Fibroblast of the aortic adventitia (primary cell): ENCODE measurements at regions not wholly inside any gene's neighbourhood (a gene's known extent, or its start where the extent isn't known, plus 50 kb on each side); places are given as distances from the start of the nearest gene placed in this dataset.
A peak's percentile ranks its signal among the peaks of the same experiment; 100 is the strongest.

Source experiments
- DNase-seq: peaks from one replicate; pipeline ENCODE4 v3.0.0-alpha.2; 2010; ENCODE audit warnings: low read depth
- H3K4me3 ChIP-seq: 2 replicates; pipeline ENCODE4 v1.5.1; 2011; ENCODE audit warnings: low read depth, mild to moderate bottlenecking, control low read depth, low read length, moderate library complexity
- CTCF ChIP-seq: IDR thresholded peaks from 2 replicates; pipeline ENCODE4 v1.5.1; 2011; ENCODE audit warnings: mild to moderate bottlenecking, low read length, control low read depth, inconsistent platforms; ENCODE audit not compliant: insufficient read depth

- DNase-seq = peak; percentile 59
- H3K4me3 ChIP-seq = no peak overlapping the region
- TF ChIP-seq CTCF = peak; percentile 59
These were observed 409.6 kb upstream of the MPDZ start for GRCh38 chr9:13688990-13689600.

DNA sequence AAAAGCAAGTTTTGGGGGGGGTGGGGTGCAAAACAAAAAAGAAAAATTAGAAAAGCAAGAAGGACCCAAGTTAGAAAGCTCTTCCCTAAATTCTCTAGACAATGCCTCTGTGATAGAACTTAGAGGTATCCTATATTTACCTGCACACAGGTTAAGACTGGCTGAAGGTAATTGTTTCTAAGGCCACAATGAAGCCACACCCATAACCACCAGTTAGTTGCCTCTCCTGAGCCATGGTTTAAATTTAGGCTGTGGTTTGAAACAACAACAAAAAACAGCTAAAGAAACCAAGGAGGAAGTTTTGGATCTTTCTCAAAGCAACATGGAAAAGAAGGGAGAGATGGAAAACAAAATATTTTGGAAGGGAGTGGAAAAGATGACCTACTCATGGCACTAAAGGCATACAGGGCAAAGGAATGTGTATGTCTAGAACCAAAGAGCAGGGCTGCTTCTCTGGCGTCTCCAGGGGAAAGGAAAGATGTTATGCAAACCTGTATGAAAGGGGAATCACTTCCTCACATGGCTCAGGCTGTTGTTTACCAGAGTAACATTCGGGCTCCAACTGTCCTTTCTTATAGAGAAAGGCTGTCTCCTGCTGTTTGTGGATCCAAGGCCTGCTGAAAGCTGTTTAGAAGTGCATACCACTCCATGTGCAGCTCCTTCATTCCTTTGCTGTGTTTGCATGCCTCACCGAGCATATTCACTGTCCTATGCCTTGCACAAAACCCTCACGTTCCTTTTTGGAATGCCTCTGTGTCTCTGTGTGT, 408.9 kb upstream of the MPDZ start:
- DNase-seq = no peak
- no peak for TF ChIP-seq CTCF
- H3K4me3 ChIP-seq = no peak overlapping the region

DNA sequence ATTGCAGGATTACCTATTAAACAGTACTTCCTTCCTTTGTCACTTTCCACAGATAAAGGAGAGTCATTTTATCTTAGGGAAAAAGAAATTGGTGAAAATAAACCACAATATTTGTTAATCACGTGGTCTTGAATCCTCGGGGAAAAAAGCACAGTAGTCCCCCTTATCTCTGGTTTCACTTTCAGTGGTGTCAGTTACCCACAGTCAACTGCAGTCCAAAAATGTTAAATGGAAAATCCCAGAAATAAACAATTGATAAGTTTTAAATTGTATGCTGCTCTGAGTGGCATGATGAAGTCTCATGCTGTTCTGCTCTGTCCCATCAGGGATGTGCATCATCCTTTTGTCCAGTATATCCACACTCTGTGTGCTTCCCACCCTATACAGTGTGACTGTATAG, 405.2 kb upstream of the MPDZ start:
- peak; percentile 38 for DNase-seq
- no peak overlapping the region for H3K4me3 ChIP-seq
- TF ChIP-seq CTCF = no peak

DNA sequence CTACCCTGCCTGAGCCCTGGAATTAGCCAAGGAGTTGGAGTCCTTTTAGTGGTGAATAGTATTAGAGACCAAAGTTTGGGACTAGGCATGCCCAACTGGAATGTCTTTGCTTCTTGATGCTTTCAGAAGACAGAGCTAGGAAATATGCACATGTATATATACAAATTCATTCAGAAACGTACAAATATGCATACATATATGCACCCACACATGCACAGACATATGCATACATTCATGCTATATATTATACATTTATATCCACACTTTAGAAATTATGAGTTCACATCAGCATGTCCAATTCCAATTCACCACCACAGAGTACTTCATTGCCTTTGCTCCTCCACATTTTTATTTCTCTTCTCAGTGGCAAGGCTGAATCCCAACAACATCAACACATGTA, 398.3 kb upstream of the MPDZ start:
- no peak for TF ChIP-seq CTCF
- no peak overlapping the region for H3K4me3 ChIP-seq
- no peak for DNase-seq

- H3K4me3 ChIP-seq = no peak overlapping the region
- no peak for TF ChIP-seq CTCF
- no peak for DNase-seq
These were observed 396.1 kb upstream of the MPDZ start for GRCh38 chr9:13675638-13676000.

- no peak overlapping the region for H3K4me3 ChIP-seq
- TF ChIP-seq CTCF = no peak
- no peak for DNase-seq
These were observed 395.6 kb upstream of the MPDZ start for GRCh38 chr9:13674926-13675637.
